Mammary epithelial cell (primary cell): ENCODE measurements at regions not wholly inside any gene's neighbourhood (a gene's known extent, or its start where the extent isn't known, plus 50 kb on each side); places are given as distances from the start of the nearest gene placed in this dataset.

Experiments used
- CTCF ChIP-seq, 2 donors: IDR thresholded peaks in 1 of 2; conservative IDR thresholded peaks in 1 of 2; 2 replicates each; pipeline ENCODE4 v1.5.1; 2011 to 2012; ENCODE audit warnings: inconsistent platforms in 2 of 2, low read length in 2 of 2, mild to moderate bottlenecking in 2 of 2, control low read depth in 1 of 2, low read depth in 1 of 2; ENCODE audit not compliant: insufficient read depth in 1 of 2; ENCODE audit errors: extremely low read depth in 1 of 2
- EZH2 ChIP-seq: IDR thresholded peaks from 2 replicates; pipeline ENCODE4 v1.6.1; 2012; ENCODE audit warnings: low read length, inconsistent platforms, borderline replicate concordance

GRCh38 chr2:8480915-8481314 is 200.9 kb upstream of the ID2 start:
- TF ChIP-seq CTCF (conservative IDR thresholded peaks at IDR 0.05 in 1 of 2, IDR thresholded peaks at IDR 0.05 in 1 of 2; ENCODE audit: extremely low read depth in 1 of 2, insufficient read depth in 1 of 2, low read depth in 1 of 2, low read length in 2 of 2) (no peak), EZH2 (no peak)
